ENCODE measurements at regions not wholly inside any gene's neighbourhood (a gene's known extent, or its start where the extent isn't known, plus 50 kb on each side); places are given as distances from the start of the nearest gene placed in this dataset.
"Not testable (repeated sequence)": the region's sequence is repeated elsewhere in the genome, so short reads cannot be mapped to it uniquely, and the experiment has no call there.

DNA sequence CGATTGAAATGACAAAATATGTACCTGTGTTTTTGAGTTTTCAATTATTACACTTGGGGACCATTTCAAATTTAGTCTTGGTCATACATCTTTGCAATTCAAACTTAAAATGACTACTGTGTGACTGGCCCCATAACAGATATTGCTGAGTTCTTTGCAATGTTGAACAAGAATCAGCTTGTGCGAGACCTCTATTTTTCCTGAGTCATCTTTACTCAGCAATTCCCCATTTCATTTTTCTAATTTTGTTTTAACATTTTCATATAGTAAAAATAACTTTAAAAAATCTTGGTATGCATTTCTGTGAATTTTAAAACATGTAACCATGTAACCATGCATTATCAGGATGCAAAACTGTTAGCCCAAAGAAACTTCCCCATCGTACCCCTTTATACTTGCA lies 678.1 kb downstream of the ANKRD7 start:
- TF ChIP-seq, protein P1, sequence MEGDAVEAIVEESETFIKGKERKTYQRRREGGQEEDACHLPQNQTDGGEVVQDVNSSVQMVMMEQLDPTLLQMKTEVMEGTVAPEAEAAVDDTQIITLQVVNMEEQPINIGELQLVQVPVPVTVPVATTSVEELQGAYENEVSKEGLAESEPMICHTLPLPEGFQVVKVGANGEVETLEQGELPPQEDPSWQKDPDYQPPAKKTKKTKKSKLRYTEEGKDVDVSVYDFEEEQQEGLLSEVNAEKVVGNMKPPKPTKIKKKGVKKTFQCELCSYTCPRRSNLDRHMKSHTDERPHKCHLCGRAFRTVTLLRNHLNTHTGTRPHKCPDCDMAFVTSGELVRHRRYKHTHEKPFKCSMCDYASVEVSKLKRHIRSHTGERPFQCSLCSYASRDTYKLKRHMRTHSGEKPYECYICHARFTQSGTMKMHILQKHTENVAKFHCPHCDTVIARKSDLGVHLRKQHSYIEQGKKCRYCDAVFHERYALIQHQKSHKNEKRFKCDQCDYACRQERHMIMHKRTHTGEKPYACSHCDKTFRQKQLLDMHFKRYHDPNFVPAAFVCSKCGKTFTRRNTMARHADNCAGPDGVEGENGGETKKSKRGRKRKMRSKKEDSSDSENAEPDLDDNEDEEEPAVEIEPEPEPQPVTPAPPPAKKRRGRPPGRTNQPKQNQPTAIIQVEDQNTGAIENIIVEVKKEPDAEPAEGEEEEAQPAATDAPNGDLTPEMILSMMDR (IDR thresholded peaks at IDR 0.05) = no peak
- WGBS (ENCODE audit: insufficient coverage) = 80% methylated on average over 1 of the region's 3 CpGs

GRCh38 chr7:118907911-118908527 lies 683.5 kb downstream of the ANKRD7 start:
- no peak overlapping the region for H3K4me3 Mint-ChIP-seq
- ATAC-seq = no peak

More for the DNA sequence above, 678.1 kb downstream of the ANKRD7 start:
- peaks cover 4 to 15% of the 10 kb centered on the region in 2 donors for H3K9me3 Mint-ChIP-seq
- no peak overlapping the region for H3K4me3 Mint-ChIP-seq
- Histone ChIP-seq H3K4me3 (ENCODE audit: low read length) (no peak overlapping the region), H3K9me3 (ENCODE audit: control insufficient read depth, insufficient read depth, low read length) (no peaks in the 10 kb centered on the region), H3K36me3 (ENCODE audit: control insufficient read depth, insufficient read depth, low read length) (no peaks in the 10 kb centered on the region), H3K27me3 (ENCODE audit: control insufficient read depth, insufficient read depth, low read length) (no peaks in the 10 kb centered on the region), H3K4me1 (ENCODE audit: control insufficient read depth, insufficient read depth, low read length) (no peaks in the 10 kb centered on the region), H3K27ac (ENCODE audit: low read length) (no peak overlapping the region)
- DNase-seq = no peak
- no peaks in the 10 kb centered on the region for H3K4me1 Mint-ChIP-seq
- no peaks in the 10 kb centered on the region for H3K27me3 Mint-ChIP-seq (ENCODE audit: low read depth in 2 of 2)
- no peak for ATAC-seq
- intact Hi-C loops (cut with micrococcal nuclease) = no loop called here
- no peaks in the 10 kb centered on the region for H3K36me3 Mint-ChIP-seq
- no peak overlapping the region for H3K27ac Mint-ChIP-seq

GRCh38 chr7:118916120-118916519 lies 691.6 kb downstream of the ANKRD7 start:
- ATAC-seq; H3K27me3 ChIP-seq (ENCODE audit: control insufficient read depth, insufficient read depth, low read length); H3K9me3 ChIP-seq (ENCODE audit: control insufficient read depth, insufficient read depth, low read length); H3K27ac Mint-ChIP-seq; intact Hi-C loops (cut with micrococcal nuclease); H3K4me3 Mint-ChIP-seq; H3K4me1 Mint-ChIP-seq; H3K27me3 Mint-ChIP-seq (ENCODE audit: low read depth in 2 of 2); H3K4me3 ChIP-seq (ENCODE audit: low read length); H3K27ac ChIP-seq (ENCODE audit: low read length); H3K36me3 ChIP-seq (ENCODE audit: control insufficient read depth, insufficient read depth, low read length); H3K36me3 Mint-ChIP-seq; DNase-seq; H3K4me1 ChIP-seq (ENCODE audit: control insufficient read depth, insufficient read depth, low read length): not testable (repeated sequence)
- H3K9me3 Mint-ChIP-seq = peaks cover 5 to 10% of the 10 kb centered on the region in 2 donors
- 90% methylated on average over 2 of the region's 3 CpGs for WGBS (ENCODE audit: insufficient coverage)

More at GRCh38 chr7:118907911-118908527, 683.5 kb downstream of the ANKRD7 start:
- intact Hi-C loops (cut with micrococcal nuclease) = no loop called here
- no peaks in the 10 kb centered on the region for H3K36me3 Mint-ChIP-seq
- no peaks in the 10 kb centered on the region for H3K27me3 Mint-ChIP-seq (ENCODE audit: low read depth in 2 of 2)
- Histone ChIP-seq H3K4me3 (ENCODE audit: low read length) (no peak overlapping the region), H3K27ac (ENCODE audit: low read length) (no peak overlapping the region), H3K27me3 (ENCODE audit: control insufficient read depth, insufficient read depth, low read length) (no peaks in the 10 kb centered on the region), H3K36me3 (ENCODE audit: control insufficient read depth, insufficient read depth, low read length) (no peaks in the 10 kb centered on the region), H3K4me1 (ENCODE audit: control insufficient read depth, insufficient read depth, low read length) (no peaks in the 10 kb centered on the region), H3K9me3 (ENCODE audit: control insufficient read depth, insufficient read depth, low read length) (no peaks in the 10 kb centered on the region)
- H3K4me1 Mint-ChIP-seq = no peaks in the 10 kb centered on the region
- TF ChIP-seq, protein P1 (IDR thresholded peaks at IDR 0.05) = no peak
- peaks cover 7 to 10% of the 10 kb centered on the region in 2 donors for H3K9me3 Mint-ChIP-seq
- WGBS (ENCODE audit: insufficient coverage) = 90% methylated on average over 8 of the region's 8 CpGs
- H3K27ac Mint-ChIP-seq = no peak overlapping the region
- DNase-seq = no peak

DNA sequence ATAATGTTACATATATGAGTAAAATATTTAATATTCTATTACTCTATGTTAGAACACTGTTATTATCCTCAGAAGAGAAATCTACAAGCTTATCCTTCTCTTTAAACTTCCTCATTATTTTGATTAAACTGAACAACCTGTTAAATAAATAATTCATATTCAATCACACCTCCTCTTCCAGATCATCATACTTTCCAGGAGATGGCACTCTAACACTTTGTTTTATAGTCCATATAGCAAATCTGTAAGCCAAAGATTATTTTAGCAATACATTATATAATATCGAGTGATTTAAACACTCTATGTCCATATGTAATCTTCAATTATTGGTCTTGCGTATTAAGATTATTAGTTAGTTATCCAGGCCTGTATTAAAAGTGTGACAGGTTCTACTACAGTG lies 694.1 kb downstream of the ANKRD7 start:
- H3K36me3 Mint-ChIP-seq = no peaks in the 10 kb centered on the region
- no peaks in the 10 kb centered on the region for H3K9me3 ChIP-seq (ENCODE audit: control insufficient read depth, insufficient read depth, low read length)
- TF ChIP-seq, protein P1 (IDR thresholded peaks at IDR 0.05) = no peak

More for the DNA sequence above, 694.1 kb downstream of the ANKRD7 start:
- Histone ChIP-seq H3K27me3 (ENCODE audit: control insufficient read depth, insufficient read depth, low read length) (no peaks in the 10 kb centered on the region), H3K4me3 (ENCODE audit: low read length) (no peak overlapping the region), H3K4me1 (ENCODE audit: control insufficient read depth, insufficient read depth, low read length) (no peaks in the 10 kb centered on the region), H3K27ac (ENCODE audit: low read length) (no peak overlapping the region), H3K36me3 (ENCODE audit: control insufficient read depth, insufficient read depth, low read length) (no peaks in the 10 kb centered on the region)
- Mint-ChIP-seq H3K27ac (no peak overlapping the region), H3K9me3 (peaks cover 0 to 4% of the 10 kb centered on the region in 2 donors), H3K4me1 (no peaks in the 10 kb centered on the region), H3K4me3 (no peak overlapping the region), H3K27me3 (ENCODE audit: low read depth in 2 of 2) (no peaks in the 10 kb centered on the region)
- ATAC-seq = no peak
- WGBS (ENCODE audit: insufficient coverage) = no CpG with 5 or more reads among the region's 2 CpGs
- intact Hi-C loops (cut with micrococcal nuclease) = no loop called here
- DNase-seq = no peak

Measured in natural killer cell (primary cell).